HG02759 (cell line): ENCODE measurements at regions not wholly inside any gene's neighbourhood (a gene's known extent, or its start where the extent isn't known, plus 50 kb on each side); places are given as distances from the start of the nearest gene placed in this dataset.

ENCODE experiments used
- ATAC-seq: cut with Tn5 transposase; IDR thresholded peaks from one replicate; pipeline ENCODE4 v1.9.1; 2021; ENCODE audit warnings: mild to moderate bottlenecking, moderate library complexity; ENCODE audit not compliant: unreplicated experiment

DNA sequence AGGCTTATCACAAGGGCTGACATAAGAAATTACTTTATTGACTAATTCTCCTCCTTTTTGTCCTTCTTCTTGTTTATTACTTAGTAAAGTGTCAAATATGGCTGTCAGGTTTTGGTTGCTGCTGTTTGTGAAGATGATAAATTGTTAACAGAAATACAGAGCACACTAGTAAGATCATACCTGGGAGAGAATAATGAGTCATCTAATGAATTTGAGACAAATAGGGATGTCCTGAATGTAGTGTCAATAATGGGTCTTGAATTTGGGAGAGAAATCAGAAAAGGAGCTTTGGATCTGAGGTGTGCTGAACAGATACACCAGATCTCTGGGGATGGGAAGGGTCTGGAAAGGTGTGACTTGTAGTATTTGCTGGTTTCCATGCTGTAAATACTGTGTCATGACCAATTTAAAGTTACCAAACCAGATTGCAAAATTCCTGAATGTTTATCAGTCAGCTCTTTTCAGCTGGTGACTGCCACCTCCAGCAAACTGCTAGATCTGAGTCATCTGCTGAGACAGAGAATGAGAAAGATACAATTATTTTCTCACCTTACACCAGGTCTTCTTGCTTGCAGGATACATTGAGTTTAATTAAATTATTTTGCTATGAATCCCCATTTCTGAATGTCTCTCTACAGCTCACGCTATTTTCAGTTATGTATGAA, 76.7 kb upstream of the SATB1 start:
- no peak for ATAC-seq

DNA sequence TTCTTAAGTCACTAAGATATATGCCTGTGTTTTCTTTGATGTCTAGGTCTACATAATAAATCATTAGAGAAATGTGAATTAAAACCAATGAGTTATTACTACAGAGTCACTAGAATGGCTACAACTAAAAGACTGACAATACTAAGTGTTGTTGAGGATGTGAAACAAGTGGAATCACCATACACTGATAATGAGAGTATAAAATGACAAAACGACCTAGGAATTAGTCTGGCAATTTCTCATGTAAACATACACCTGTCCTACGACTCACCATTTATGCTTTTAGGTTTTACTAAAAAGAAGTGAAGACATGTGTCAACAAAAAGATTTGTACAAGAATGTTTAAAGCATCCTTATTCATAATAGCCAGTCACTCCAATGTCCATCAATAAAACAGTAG, 75.2 kb upstream of the SATB1 start:
- no peak for ATAC-seq

DNA sequence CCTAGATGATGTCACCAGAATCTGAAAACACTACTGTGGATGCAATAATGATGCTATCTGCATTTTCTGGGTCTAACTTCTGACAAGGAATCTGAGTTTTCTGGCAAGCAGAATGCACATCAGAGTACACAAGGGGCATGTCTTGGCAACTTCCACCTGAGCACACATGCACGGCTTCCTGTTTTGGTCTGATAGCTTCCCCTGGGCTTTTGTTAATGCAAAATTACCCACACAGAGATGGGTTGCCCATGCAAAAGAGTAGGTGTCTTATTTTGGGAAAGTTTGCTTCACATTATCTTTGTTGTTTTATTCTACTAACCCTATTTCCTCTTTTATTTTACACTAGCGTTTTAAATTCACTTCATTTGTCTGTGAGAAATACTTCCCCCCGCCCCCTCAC, 74.2 kb upstream of the SATB1 start:
- ATAC-seq, result peak; percentile 89

DNA sequence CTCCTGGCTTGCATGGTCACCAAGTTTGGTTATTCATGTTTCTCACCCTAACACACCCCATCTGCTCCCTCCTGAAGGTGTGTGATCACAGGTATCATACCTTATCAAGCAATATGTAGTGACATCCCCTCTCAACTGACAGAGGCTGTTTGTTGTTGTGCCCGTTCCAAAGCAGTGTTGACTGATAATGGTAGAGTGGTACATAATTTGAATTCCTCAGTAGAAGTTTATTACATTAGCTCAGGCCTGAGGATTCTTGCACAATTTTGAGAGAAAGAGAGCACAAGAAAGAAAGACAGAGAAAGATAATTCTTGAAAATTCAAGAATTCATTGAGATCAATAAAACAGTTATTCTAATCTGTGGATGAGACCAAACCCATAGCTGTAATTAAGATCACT, 69.1 kb upstream of the SATB1 start:
- ATAC-seq, result no peak

DNA sequence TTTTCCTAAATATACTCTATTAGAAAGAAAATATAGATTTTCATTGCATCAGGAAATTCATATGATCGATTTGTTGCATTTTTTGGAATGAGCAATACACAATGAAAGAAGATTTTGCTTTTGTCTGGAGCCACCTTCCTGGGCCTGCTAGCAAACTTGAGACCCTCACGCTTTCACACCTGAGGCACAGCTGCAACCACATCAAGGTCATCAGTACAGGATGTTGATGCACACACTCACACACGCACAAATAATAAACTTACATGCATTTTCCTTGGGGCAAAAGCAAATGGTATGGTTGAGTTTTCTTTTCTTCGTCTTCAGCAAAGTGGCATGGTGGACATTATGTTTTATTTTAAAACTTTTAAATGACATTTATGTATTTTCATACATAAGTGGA, 64.8 kb upstream of the SATB1 start:
- ATAC-seq, result no peak

DNA sequence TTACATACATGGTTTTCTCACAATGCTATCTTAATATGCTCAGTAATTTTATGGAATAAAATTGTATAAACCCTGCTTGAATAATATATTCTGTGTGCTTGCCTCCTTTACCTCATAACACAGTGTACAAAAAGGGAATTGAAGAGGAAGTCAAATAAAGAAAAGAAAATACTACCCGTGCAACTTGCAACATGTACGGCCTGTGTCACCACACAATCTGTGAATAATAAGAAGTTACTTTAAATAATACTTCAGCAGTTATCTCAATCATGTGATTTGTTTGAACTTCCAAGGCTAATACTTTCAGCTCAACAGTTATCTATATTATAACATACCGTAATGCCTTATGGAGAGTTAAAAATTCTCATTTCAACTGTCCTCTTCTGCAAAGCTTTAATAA, 58.1 kb upstream of the SATB1 start:
- no peak for ATAC-seq

DNA sequence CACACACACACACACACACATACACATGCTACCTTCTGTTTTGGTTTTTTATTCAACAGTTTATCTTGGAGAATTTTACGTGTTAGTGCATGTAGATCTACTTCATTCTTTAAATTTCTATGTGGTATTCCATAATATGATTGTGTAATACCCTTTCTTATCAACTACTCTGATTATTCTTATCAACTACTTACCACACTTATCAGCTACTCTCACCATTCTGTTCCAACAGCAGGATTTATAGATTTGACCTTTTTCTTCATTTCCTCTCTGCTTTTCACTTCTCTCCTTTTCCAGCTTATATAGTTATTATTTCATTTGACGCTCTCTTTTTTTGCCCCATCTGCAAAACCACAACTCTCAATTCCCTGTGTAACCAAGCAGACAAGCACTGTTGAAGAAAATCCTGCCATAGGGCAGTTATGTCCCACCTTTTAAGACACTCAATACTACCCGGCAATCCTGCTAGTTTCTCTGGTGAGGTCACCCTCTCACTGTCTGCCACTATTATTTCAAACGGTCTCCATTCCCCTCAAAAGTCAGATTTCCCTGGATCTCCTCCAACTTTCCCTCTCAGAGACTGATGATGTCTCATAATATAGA, 56.9 kb upstream of the SATB1 start:
- ATAC-seq, result no peak

DNA sequence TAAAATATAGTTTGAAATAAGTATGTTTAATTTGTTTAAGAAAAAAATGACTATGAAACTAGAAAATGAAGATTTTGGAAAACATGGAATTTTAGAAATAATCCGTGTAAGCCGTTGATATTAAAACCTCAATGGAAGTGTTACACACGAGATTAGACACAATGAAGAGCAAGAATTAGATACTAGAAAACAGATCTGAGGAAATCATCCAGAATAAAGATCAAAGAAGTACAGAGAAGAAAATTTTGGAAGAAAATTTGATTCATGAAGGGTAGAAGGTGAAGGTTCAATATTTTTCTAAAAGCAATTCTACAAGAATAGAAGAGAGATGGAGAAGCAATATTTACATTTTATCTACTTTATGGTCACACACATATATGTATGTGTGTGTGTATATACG, 52.5 kb upstream of the SATB1 start:
- ATAC-seq, result no peak
